ENCODE measurements at regions not wholly inside any gene's neighbourhood (a gene's known extent, or its start where the extent isn't known, plus 50 kb on each side); places are given as distances from the start of the nearest gene placed in this dataset.

GRCh38 chr3:170808041-170808440 is 62.0 kb downstream of the RPL22L1 start:
- no peak for TF ChIP-seq CSRNP3 (CRISPR knock-in tag; IDR thresholded peaks at IDR 0.05)
- TF ChIP-seq ZNF70 (CRISPR knock-in tag; IDR thresholded peaks at IDR 0.05), result no peak
- TF ChIP-seq ZFP3 (CRISPR knock-in tag; IDR thresholded peaks at IDR 0.05), result no peak
- no peak for TF ChIP-seq ARNTL (CRISPR knock-in tag; IDR thresholded peaks at IDR 0.05; ENCODE audit: borderline replicate concordance, low read depth)
- no peak for TF ChIP-seq GLIS3 (CRISPR knock-in tag; IDR thresholded peaks at IDR 0.05)
- no peak for TF ChIP-seq ZFP30 (CRISPR knock-in tag; IDR thresholded peaks at IDR 0.05)
- TF ChIP-seq ZNF565 (CRISPR knock-in tag; conservative IDR thresholded peaks at IDR 0.05; ENCODE audit: low read depth), result no peak
- TF ChIP-seq OSR1 (CRISPR knock-in tag; IDR thresholded peaks at IDR 0.05), result no peak
- no peak for TF ChIP-seq RARB (CRISPR knock-in tag; IDR thresholded peaks at IDR 0.05)
- no peak for TF ChIP-seq PPARA (CRISPR knock-in tag; IDR thresholded peaks at IDR 0.05; ENCODE audit: borderline replicate concordance)

All from SK-N-SH treated with all-trans-retinoic acid at 6 μM for 48 hours (cell line).